ENCODE measurements at regions not wholly inside any gene's neighbourhood (a gene's known extent, or its start where the extent isn't known, plus 50 kb on each side); places are given as distances from the start of the nearest gene placed in this dataset.
"Not testable (repeated sequence)": the region's sequence is repeated elsewhere in the genome, so short reads cannot be mapped to it uniquely, and the experiment has no call there.

GRCh38 chrX:65588795-65589194 is 54.2 kb upstream of the LAS1L start:
- H3K27ac Mint-ChIP-seq (ENCODE audit: unreplicated experiment), result no peak overlapping the region
- H3K4me3 Mint-ChIP-seq (ENCODE audit: unreplicated experiment), result no peak overlapping the region
- no peaks in the 10 kb centered on the region for H3K36me3 Mint-ChIP-seq (ENCODE audit: unreplicated experiment)
- DNase-seq, result no peak
- H3K9me3 Mint-ChIP-seq (ENCODE audit: unreplicated experiment), result no peaks in the 10 kb centered on the region
- H3K4me1 Mint-ChIP-seq (ENCODE audit: low read depth, unreplicated experiment), result no peaks in the 10 kb centered on the region
- H3K27me3 Mint-ChIP-seq (ENCODE audit: unreplicated experiment), result no peaks in the 10 kb centered on the region
- TF ChIP-seq, protein P1, sequence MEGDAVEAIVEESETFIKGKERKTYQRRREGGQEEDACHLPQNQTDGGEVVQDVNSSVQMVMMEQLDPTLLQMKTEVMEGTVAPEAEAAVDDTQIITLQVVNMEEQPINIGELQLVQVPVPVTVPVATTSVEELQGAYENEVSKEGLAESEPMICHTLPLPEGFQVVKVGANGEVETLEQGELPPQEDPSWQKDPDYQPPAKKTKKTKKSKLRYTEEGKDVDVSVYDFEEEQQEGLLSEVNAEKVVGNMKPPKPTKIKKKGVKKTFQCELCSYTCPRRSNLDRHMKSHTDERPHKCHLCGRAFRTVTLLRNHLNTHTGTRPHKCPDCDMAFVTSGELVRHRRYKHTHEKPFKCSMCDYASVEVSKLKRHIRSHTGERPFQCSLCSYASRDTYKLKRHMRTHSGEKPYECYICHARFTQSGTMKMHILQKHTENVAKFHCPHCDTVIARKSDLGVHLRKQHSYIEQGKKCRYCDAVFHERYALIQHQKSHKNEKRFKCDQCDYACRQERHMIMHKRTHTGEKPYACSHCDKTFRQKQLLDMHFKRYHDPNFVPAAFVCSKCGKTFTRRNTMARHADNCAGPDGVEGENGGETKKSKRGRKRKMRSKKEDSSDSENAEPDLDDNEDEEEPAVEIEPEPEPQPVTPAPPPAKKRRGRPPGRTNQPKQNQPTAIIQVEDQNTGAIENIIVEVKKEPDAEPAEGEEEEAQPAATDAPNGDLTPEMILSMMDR (IDR thresholded peaks at IDR 0.05; ENCODE audit: partially characterized antibody, unreplicated experiment), result no peak

- H3K4me3 Mint-ChIP-seq (ENCODE audit: unreplicated experiment), result no peak overlapping the region
- H3K27me3 Mint-ChIP-seq (ENCODE audit: unreplicated experiment), result no peaks in the 10 kb centered on the region
- H3K9me3 Mint-ChIP-seq (ENCODE audit: unreplicated experiment), result no peaks in the 10 kb centered on the region
- no peak overlapping the region for H3K27ac Mint-ChIP-seq (ENCODE audit: unreplicated experiment)
- TF ChIP-seq, protein P1 (IDR thresholded peaks at IDR 0.05; ENCODE audit: partially characterized antibody, unreplicated experiment), result no peak
- H3K4me1 Mint-ChIP-seq (ENCODE audit: low read depth, unreplicated experiment), result peaks cover 3% of the 10 kb centered on the region
- H3K36me3 Mint-ChIP-seq (ENCODE audit: unreplicated experiment), result no peaks in the 10 kb centered on the region
- DNase-seq, result no peak
Observed at GRCh38 chrX:65587616-65588526, 53.3 kb upstream of the LAS1L start.

DNA sequence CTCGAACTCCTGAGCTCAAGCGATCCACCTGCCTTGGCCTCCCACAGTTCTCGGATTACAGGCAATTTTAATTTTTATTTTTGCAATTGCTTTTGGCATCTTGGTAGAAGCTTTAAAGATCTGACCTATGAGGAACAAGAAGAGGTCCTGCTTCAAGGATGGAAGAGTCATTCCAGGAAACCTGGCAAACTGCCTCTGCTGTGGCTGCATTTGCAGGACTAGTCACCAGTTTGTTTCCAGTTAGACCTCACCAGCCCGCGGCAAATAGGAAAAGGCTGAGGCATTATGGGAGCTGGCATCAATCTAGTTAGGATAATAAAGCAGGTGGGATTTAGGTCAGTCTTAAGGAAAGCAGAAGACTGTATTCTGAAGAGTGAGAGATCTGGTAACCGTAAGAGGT is 51.9 kb upstream of the LAS1L start:
- H3K36me3 Mint-ChIP-seq (ENCODE audit: unreplicated experiment), result no peaks in the 10 kb centered on the region
- H3K27me3 Mint-ChIP-seq (ENCODE audit: unreplicated experiment), result no peaks in the 10 kb centered on the region
- no peak overlapping the region for H3K27ac Mint-ChIP-seq (ENCODE audit: unreplicated experiment)
- H3K9me3 Mint-ChIP-seq (ENCODE audit: unreplicated experiment), result no peaks in the 10 kb centered on the region
- peaks cover 9% of the 10 kb centered on the region for H3K4me1 Mint-ChIP-seq (ENCODE audit: low read depth, unreplicated experiment)
- DNase-seq, result no peak
- no peak overlapping the region for H3K4me3 Mint-ChIP-seq (ENCODE audit: unreplicated experiment)
- TF ChIP-seq, protein P1 (IDR thresholded peaks at IDR 0.05; ENCODE audit: partially characterized antibody, unreplicated experiment), result no peak

GRCh38 chrX:65585226-65585625 is 50.6 kb upstream of the LAS1L start:
- DNase-seq; H3K4me3 Mint-ChIP-seq (ENCODE audit: unreplicated experiment); H3K4me1 Mint-ChIP-seq (ENCODE audit: low read depth, unreplicated experiment); H3K27ac Mint-ChIP-seq (ENCODE audit: unreplicated experiment); H3K27me3 Mint-ChIP-seq (ENCODE audit: unreplicated experiment); H3K9me3 Mint-ChIP-seq (ENCODE audit: unreplicated experiment); H3K36me3 Mint-ChIP-seq (ENCODE audit: unreplicated experiment): not testable (repeated sequence)

Measured in glutamatergic neuron (in vitro differentiated cells).